HCT116 (cell line): ENCODE measurements at regions not wholly inside any gene's neighbourhood (a gene's known extent, or its start where the extent isn't known, plus 50 kb on each side); places are given as distances from the start of the nearest gene placed in this dataset.

ENCODE experiments used
- ATAC-seq: fragments of 200-7000 bp; cut with Tn5 transposase; 2 replicates; pipeline ENCODE4 v1.9.1; 2020; ENCODE audit warnings: mild to moderate bottlenecking, moderate library complexity
- BruUV-seq: library from RNA; stranded (reverse); fragments of 400-500 nt; replicated peaks from 2 replicates; lab custom pipeline; 2021; lab: Mats Ljungman, UMichigan
- CTCF ChIA-PET: fragments of 300-600 bp; sonication (Branson Sonifier 250); formaldehyde crosslinking; loops from one replicate; lab custom pipeline; 2021; ENCODE audit warnings: antibody characterized with exemption; lab: Charles Lee
- POLR2A ChIA-PET: fragments of 300-600, 350-600 bp; sonication (Branson Sonifier 250); formaldehyde crosslinking; loops from one replicate; lab custom pipeline; 2021; ENCODE audit warnings: antibody characterized with exemption; lab: Charles Lee
- RAD21 ChIA-PET, 2 experiments: fragments of 300-600 bp; sonication (Branson Sonifier 250); formaldehyde crosslinking; loops; one replicate each; lab custom pipeline; 2023; ENCODE audit warnings: low total read pairs in 2 of 2; ENCODE audit not compliant: uncharacterized antibody in 2 of 2, unreplicated experiment in 2 of 2, low non-redundant PET in 1 of 2; lab: Charles Lee
- DNase-seq: peaks from one replicate; pipeline ENCODE4 v3.0.0-alpha.2; 2010; ENCODE audit warnings: low read depth, low spot score
- H2AFZ ChIP-seq: fragments of 200-600 bp; shearing (Covaris generic), sonication (generic); 2 replicates; pipeline ENCODE4 v1.6.1; 2017; ENCODE audit warnings: low read depth, mixed run types, mixed read lengths, antibody characterized with exemption, low read length; ENCODE audit not compliant: poor library complexity, severe bottlenecking
- H3K27ac ChIP-seq: 2 replicates; pipeline ENCODE4 v1.5.1; 2012; ENCODE audit warnings: low read depth, low read length
- H3K27me3 ChIP-seq: fragments of 200-600 bp; sonication (generic); 2 replicates; pipeline ENCODE4 v1.6.1; 2016; ENCODE audit warnings: mixed run types, low read length, mixed read lengths; ENCODE audit not compliant: insufficient read depth
- H3K36me3 ChIP-seq, 2 experiments: fragments of 200-500 bp in 1 of 2; fragments of 200-600 bp in 1 of 2; sonication (Bioruptor generic) in 1 of 2; sonication (generic) in 1 of 2; 2 replicates each; pipeline versions ENCODE4 v1.5.1 to v1.6.1; 2014 to 2016; ENCODE audit warnings: low read length in 2 of 2, inconsistent platforms in 1 of 2, mixed read lengths in 1 of 2, mixed run types in 1 of 2; ENCODE audit not compliant: insufficient read depth in 2 of 2, control insufficient read depth in 1 of 2
- H3K4me1 ChIP-seq, 2 experiments: fragments of 200-600 bp in 1 of 2; sonication (generic) in 1 of 2; 2 replicates each; pipeline versions ENCODE4 v1.5.1 to v1.6.1; 2012 to 2017; ENCODE audit warnings: low read length in 2 of 2, inconsistent platforms in 1 of 2, mild to moderate bottlenecking in 1 of 2, mixed read lengths in 1 of 2, mixed run types in 1 of 2, moderate library complexity in 1 of 2; ENCODE audit not compliant: insufficient read depth in 2 of 2, control insufficient read depth in 1 of 2
- H3K4me2 ChIP-seq: fragments of 200-600 bp; sonication (generic); 2 replicates; pipeline ENCODE4 v1.6.1; 2017; ENCODE audit warnings: mixed run types, low read length, mixed read lengths
- H3K4me3 ChIP-seq, 2 experiments: fragments of 200-600 bp in 1 of 2; sonication (generic) in 1 of 2; replicated peaks in 1 of 2; 2 replicates each; pipeline ENCODE4 v1.5.1; 2011 to 2016; ENCODE audit warnings: low read length in 2 of 2, control low read depth in 1 of 2, low read depth in 1 of 2, mild to moderate bottlenecking in 1 of 2, mixed read lengths in 1 of 2, mixed run types in 1 of 2
- H3K79me2 ChIP-seq: fragments of 200-600 bp; sonication (generic); 2 replicates; pipeline ENCODE4 v1.6.1; 2017; ENCODE audit warnings: mild to moderate bottlenecking, mixed run types, low read length, moderate library complexity, mixed read lengths; ENCODE audit not compliant: insufficient read depth
- H3K9ac ChIP-seq: fragments of 200-600 bp; sonication (generic); 2 replicates; pipeline ENCODE4 v1.6.1; 2016; ENCODE audit warnings: low read length, mixed read lengths
- H3K9me2 ChIP-seq: fragments of 200-600 bp; sonication (generic), shearing (Covaris generic); 2 replicates; pipeline ENCODE4 v1.6.1; 2017; ENCODE audit warnings: mixed run types, mild to moderate bottlenecking, moderate library complexity; ENCODE audit not compliant: insufficient read depth
- H3K9me3 ChIP-seq, 2 experiments: fragments of 200-500 bp in 1 of 2; fragments of 200-600 bp in 1 of 2; sonication (Bioruptor generic) in 1 of 2; sonication (generic) in 1 of 2; 2 replicates each; pipeline ENCODE4 v1.6.1; 2014 to 2017; ENCODE audit warnings: low read length in 2 of 2, mixed read lengths in 2 of 2, inconsistent platforms in 1 of 2, low read depth in 1 of 2, mild to moderate bottlenecking in 1 of 2, mixed run types in 1 of 2, moderate library complexity in 1 of 2; ENCODE audit not compliant: control insufficient read depth in 1 of 2, insufficient read depth in 1 of 2
- H4K20me1 ChIP-seq: fragments of 200-600 bp; sonication (generic), shearing (Covaris generic); 2 replicates; pipeline ENCODE4 v1.6.1; 2017; ENCODE audit warnings: mixed run types, mild to moderate bottlenecking, moderate library complexity; ENCODE audit not compliant: insufficient read depth
- CBX3 ChIP-seq: IDR thresholded peaks from 2 replicates; pipeline ENCODE4 v1.6.1; 2012; ENCODE audit warnings: low read depth
- CEBPB ChIP-seq: IDR thresholded peaks from 2 replicates; pipeline ENCODE4 v1.6.1; 2012; ENCODE audit warnings: low read depth
- EGR1 ChIP-seq: IDR thresholded peaks from 2 replicates; pipeline ENCODE4 v1.6.1; 2012; ENCODE audit warnings: low read depth
- ELF1 ChIP-seq: IDR thresholded peaks from 2 replicates; pipeline ENCODE4 v1.6.1; 2012; ENCODE audit warnings: low read depth, borderline replicate concordance
- EZH2 ChIP-seq: fragments of 200-600 bp; sonication (generic); IDR thresholded peaks from 2 replicates; pipeline ENCODE4 v1.6.1; 2017; ENCODE audit warnings: antibody characterized with exemption, mixed run types
- EZH2phosphoT487 ChIP-seq: fragments of 200-600 bp; IDR thresholded peaks from 2 replicates; pipeline ENCODE4 v1.6.1; 2018; ENCODE audit warnings: antibody characterized with exemption, borderline replicate concordance
- FOSL1 ChIP-seq: IDR thresholded peaks from 2 replicates; pipeline ENCODE4 v1.6.1; 2012; ENCODE audit warnings: low read depth
- JUND ChIP-seq: IDR thresholded peaks from 2 replicates; pipeline ENCODE4 v1.6.1; 2012
- POLR2A ChIP-seq: IDR thresholded peaks from 2 replicates; pipeline ENCODE4 v1.7.0; 2011; ENCODE audit warnings: borderline replicate concordance; ENCODE audit not compliant: insufficient read depth, insufficient read length; ENCODE audit errors: extremely low read depth
- POLR2AphosphoS5 ChIP-seq: IDR thresholded peaks from 2 replicates; pipeline ENCODE4 v1.6.1; 2011; ENCODE audit warnings: mild to moderate bottlenecking, low read depth, low read length, moderate library complexity
- RAD21 ChIP-seq: IDR thresholded peaks from 2 replicates; pipeline ENCODE4 v1.6.1; 2012; ENCODE audit warnings: low read depth, mild to moderate bottlenecking
- SIN3A ChIP-seq: IDR thresholded peaks from 2 replicates; pipeline ENCODE4 v1.6.1; 2012; ENCODE audit warnings: low read depth
- SP1 ChIP-seq: IDR thresholded peaks from 2 replicates; pipeline ENCODE4 v1.6.1; 2012; ENCODE audit warnings: low read depth
- SRF ChIP-seq: IDR thresholded peaks from 2 replicates; pipeline ENCODE4 v1.6.1; 2012; ENCODE audit warnings: low read depth
- TCF7L2 ChIP-seq: IDR thresholded peaks from 2 replicates; pipeline ENCODE4 v1.7.0; 2011; ENCODE audit warnings: borderline replicate concordance, inconsistent platforms; ENCODE audit not compliant: insufficient read depth, insufficient read length; ENCODE audit errors: extremely low read depth
- YY1 ChIP-seq: IDR thresholded peaks from 2 replicates; pipeline ENCODE4 v1.6.1; 2011; ENCODE audit warnings: low read length, low read depth, moderate library complexity, mild to moderate bottlenecking; ENCODE audit not compliant: insufficient replicate concordance; ENCODE audit errors: extremely low read depth
- ZFX ChIP-seq: fragments of 450-650 bp; IDR thresholded peaks from 2 replicates; pipeline ENCODE4 v1.6.1; 2017
- ZNF274 ChIP-seq: fragments of 200-500 bp; sonication (Bioruptor generic); IDR thresholded peaks from 2 replicates; pipeline ENCODE4 v1.6.1; 2014; ENCODE audit warnings: mild to moderate bottlenecking, low read depth, low read length, inconsistent platforms
- intact Hi-C: fragments of 100-400 bp; cut with micrococcal nuclease; formaldehyde crosslinking; loops from 2 replicates; pipeline ENCODE4 v1.10.0; 2022
- TF ChIP-seq, protein P1 (sequence below): IDR thresholded peaks from 2 replicates; pipeline ENCODE4 v1.6.1; 2012
- TF ChIP-seq, protein P2 (sequence below): IDR thresholded peaks from 2 replicates; pipeline ENCODE4 v1.6.1; 2012
- TF ChIP-seq, protein P3 (sequence below), 3 experiments: fragments of 200-600 bp in 1 of 3; sonication (generic) in 1 of 3; IDR thresholded peaks in 2 of 3; conservative IDR thresholded peaks in 1 of 3; 2 replicates each; pipeline ENCODE4 v1.5.1; 2012 to 2017; ENCODE audit warnings: low read depth in 2 of 3, low read length in 2 of 3, antibody characterized with exemption in 1 of 3, borderline replicate concordance in 1 of 3, control low read depth in 1 of 3, mild to moderate bottlenecking in 1 of 3, mixed read lengths in 1 of 3, mixed run types in 1 of 3, moderate library complexity in 1 of 3; ENCODE audit not compliant: insufficient read depth in 1 of 3
- TF ChIP-seq, protein P4 (sequence below): IDR thresholded peaks from 2 replicates; pipeline ENCODE4 v1.6.1; 2011; ENCODE audit warnings: mild to moderate bottlenecking, low read length, moderate library complexity; ENCODE audit not compliant: insufficient replicate concordance; ENCODE audit errors: extremely low read depth

DNA sequence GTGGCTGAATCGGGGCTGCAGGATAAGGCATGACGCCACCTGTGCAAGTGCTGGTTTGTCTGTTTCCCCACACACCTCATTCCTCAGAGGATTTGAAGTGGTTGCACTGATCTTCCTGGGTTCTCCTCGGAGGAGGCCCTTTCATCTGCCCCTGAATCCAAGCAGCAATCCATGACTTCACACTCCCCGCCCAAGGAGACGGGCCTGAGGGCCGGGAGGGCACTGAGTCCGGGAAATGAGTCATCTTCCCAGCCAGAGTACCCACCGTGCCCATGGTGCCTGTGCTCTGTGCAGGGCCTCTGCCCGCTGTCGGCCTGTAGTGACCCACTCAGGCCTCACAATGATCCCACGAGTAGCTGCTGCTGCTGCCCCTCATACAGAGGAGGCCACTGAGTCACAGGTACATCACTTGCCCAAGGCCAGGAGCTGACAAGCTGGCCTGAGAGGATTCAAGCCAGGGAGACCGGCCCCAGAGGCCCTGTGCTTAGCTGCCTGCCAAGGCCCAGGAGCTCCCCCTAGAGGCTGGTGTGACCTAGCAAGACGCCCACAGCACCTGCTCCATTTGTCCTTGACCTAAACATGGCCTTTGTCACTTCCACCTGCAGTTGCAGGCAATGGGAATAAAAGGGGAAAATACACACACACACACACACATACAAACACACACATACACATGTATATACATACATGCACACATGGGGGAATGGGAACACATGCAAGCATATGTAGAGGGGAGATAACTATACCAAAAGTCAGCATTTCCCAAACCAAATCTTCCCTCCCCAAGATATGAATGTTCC, 240.0 kb downstream of the C16orf95 start:
- no peaks in the 10 kb centered on the region for H4K20me1 ChIP-seq
- RAD21 ChIA-PET, result interaction anchor here (0.7 to 1.1 kb wide), 5 partner anchors 15 to 513 kb away, joined by 3 to 4 read pairs (median 3); no protein-coding TSS in a partner anchor
- H3K9me3 ChIP-seq, result peaks cover 20 to 25% of the 10 kb centered on the region in 2 experiments
- BruUV-seq, result no TSS peak
- peak; percentile 94 for DNase-seq
- H3K27me3 ChIP-seq, result no peaks in the 10 kb centered on the region
- H3K9ac ChIP-seq, result peak overlapping the region; percentile 39; the same call in 1 of the 2 replicates
- peak overlapping the region; percentile 79 for H2AFZ ChIP-seq
- H3K4me1 ChIP-seq, result peaks cover 7 to 14% of the 10 kb centered on the region in 2 experiments; a peak in 3 of 4 replicates
- CTCF ChIA-PET, result interaction anchor here (0.6 to 6.9 kb wide), 24 partner anchors 8 to 551 kb away, joined by 3 to 56 read pairs (median 4); no protein-coding TSS in a partner anchor
- intact Hi-C loops, result loop anchor here (1.0 to 5.0 kb wide), 4 partner anchors 245 to 514 kb away; partner anchors contain the start of gene FOXL1
- peak overlapping the region; percentile 75 for H3K4me2 ChIP-seq
- H3K36me3 ChIP-seq, result no peaks in the 10 kb centered on the region
- H3K9me2 ChIP-seq, result no peaks in the 10 kb centered on the region
- no peaks in the 10 kb centered on the region for H3K79me2 ChIP-seq
- POLR2A ChIA-PET, result interaction anchor here (0.9 to 1.5 kb wide), 2 partner anchors 14 to 68 kb away, joined by 3 to 4 read pairs; no protein-coding TSS in a partner anchor
- peak overlapping the region; percentile 40 for H3K27ac ChIP-seq
- peak; percentile 97 for ATAC-seq
- peak overlapping the region; percentile 27 to 42 for H3K4me3 ChIP-seq
- TF ChIP-seq ZNF274 (no peak), JUND (peak; percentile 73; the same call in 1 of the 2 replicates), SP1 (no peak; the same call in none of the 2 replicates), EGR1 (no peak), FOSL1 (peak; percentile 84), SRF (no peak), SIN3A (no peak), YY1 (peak; percentile 33), POLR2A (no peak), ELF1 (no peak), CBX3 (peak; percentile 68), RAD21 (peak; percentile 91), POLR2AphosphoS5 (0 out of 2 replicates have a peak, but pooled peaks have one; percentile 32), TCF7L2 (peak; percentile 90), CEBPB (no peak), ZFX (peak; percentile 82), EZH2phosphoT487 (no peak), EZH2 (no peak)
- TF ChIP-seq, protein P1, sequence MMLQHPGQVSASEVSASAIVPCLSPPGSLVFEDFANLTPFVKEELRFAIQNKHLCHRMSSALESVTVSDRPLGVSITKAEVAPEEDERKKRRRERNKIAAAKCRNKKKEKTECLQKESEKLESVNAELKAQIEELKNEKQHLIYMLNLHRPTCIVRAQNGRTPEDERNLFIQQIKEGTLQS, result no peak
- TF ChIP-seq, protein P2, sequence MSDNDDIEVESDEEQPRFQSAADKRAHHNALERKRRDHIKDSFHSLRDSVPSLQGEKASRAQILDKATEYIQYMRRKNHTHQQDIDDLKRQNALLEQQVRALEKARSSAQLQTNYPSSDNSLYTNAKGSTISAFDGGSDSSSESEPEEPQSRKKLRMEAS, result no peak; the same call in none of the 2 replicates
- TF ChIP-seq, protein P3, sequence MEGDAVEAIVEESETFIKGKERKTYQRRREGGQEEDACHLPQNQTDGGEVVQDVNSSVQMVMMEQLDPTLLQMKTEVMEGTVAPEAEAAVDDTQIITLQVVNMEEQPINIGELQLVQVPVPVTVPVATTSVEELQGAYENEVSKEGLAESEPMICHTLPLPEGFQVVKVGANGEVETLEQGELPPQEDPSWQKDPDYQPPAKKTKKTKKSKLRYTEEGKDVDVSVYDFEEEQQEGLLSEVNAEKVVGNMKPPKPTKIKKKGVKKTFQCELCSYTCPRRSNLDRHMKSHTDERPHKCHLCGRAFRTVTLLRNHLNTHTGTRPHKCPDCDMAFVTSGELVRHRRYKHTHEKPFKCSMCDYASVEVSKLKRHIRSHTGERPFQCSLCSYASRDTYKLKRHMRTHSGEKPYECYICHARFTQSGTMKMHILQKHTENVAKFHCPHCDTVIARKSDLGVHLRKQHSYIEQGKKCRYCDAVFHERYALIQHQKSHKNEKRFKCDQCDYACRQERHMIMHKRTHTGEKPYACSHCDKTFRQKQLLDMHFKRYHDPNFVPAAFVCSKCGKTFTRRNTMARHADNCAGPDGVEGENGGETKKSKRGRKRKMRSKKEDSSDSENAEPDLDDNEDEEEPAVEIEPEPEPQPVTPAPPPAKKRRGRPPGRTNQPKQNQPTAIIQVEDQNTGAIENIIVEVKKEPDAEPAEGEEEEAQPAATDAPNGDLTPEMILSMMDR (IDR thresholded peaks at IDR 0.05 in 2 of 3, conservative IDR thresholded peaks at IDR 0.05 in 1 of 3; ENCODE audit: borderline replicate concordance in 1 of 3, insufficient read depth in 1 of 3, low read depth in 2 of 3, low read length in 2 of 3), result peak; percentile 86 to 100 (median 99)
- TF ChIP-seq, protein P4, sequence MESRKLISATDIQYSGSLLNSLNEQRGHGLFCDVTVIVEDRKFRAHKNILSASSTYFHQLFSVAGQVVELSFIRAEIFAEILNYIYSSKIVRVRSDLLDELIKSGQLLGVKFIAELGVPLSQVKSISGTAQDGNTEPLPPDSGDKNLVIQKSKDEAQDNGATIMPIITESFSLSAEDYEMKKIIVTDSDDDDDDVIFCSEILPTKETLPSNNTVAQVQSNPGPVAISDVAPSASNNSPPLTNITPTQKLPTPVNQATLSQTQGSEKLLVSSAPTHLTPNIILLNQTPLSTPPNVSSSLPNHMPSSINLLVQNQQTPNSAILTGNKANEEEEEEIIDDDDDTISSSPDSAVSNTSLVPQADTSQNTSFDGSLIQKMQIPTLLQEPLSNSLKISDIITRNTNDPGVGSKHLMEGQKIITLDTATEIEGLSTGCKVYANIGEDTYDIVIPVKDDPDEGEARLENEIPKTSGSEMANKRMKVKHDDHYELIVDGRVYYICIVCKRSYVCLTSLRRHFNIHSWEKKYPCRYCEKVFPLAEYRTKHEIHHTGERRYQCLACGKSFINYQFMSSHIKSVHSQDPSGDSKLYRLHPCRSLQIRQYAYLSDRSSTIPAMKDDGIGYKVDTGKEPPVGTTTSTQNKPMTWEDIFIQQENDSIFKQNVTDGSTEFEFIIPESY, result no peak
